GM19043 (cell line): ENCODE measurements at regions not wholly inside any gene's neighbourhood (a gene's known extent, or its start where the extent isn't known, plus 50 kb on each side); places are given as distances from the start of the nearest gene placed in this dataset.

Source experiments
- ATAC-seq: cut with Tn5 transposase; IDR thresholded peaks from one replicate; pipeline ENCODE4 v1.9.1; 2021; ENCODE audit warnings: low read depth; ENCODE audit not compliant: unreplicated experiment

DNA sequence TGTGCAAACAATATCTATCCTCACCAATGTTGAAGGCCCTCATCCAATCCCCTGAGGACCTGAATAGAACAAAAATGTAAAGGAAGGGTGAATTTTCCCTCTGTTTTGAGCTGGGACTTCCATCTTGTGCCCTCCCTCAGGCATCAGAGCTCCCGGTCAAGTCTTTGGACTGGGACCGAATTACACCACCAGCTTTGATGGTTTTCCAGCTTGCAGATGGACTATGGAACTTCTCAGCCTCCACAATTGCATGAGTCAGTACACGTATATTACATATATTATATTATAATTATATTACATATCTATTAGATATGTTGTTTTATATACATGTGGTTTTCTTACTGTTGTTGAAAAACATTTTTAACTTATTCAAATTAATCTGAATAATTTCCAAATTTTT lies 496.4 kb downstream of the CMPK2 start:
- ATAC-seq, result no peak

DNA sequence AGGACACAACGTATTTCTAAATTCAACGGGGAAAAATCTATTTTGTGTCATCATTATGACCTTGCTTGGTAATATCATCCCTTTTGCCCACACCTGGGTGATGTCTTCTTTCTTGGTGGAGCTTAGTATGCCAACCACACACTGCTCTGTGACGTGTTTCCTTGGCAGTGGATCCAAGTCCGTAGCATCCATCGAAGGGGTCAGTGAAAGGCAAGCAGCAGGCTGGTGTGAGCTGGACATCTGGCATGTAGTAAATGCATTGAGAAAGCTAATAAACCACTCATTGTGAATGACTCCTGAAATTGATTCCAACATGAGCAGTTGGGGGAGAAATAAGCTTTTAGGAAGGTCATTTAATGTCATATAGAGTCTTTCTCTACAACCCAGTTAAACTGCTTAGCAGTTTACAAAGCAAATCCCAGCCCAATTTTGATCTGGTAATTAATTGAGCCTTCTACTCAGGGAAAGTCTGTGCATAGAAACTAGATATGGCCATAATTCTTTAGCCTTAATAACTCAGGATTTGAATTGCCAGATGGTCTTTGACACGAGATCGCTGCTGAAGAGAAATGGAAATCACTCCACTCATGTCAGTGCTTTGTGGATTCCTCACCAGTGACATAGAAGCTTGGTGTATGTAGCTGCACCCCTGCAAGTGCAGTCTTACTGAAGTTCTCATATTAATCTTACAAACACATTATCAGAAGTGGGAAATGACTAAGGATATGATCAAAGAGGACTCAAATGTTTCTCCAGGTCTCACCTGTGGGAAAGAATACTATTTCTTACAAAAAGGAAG lies 494.8 kb downstream of the CMPK2 start:
- no peak for ATAC-seq

DNA sequence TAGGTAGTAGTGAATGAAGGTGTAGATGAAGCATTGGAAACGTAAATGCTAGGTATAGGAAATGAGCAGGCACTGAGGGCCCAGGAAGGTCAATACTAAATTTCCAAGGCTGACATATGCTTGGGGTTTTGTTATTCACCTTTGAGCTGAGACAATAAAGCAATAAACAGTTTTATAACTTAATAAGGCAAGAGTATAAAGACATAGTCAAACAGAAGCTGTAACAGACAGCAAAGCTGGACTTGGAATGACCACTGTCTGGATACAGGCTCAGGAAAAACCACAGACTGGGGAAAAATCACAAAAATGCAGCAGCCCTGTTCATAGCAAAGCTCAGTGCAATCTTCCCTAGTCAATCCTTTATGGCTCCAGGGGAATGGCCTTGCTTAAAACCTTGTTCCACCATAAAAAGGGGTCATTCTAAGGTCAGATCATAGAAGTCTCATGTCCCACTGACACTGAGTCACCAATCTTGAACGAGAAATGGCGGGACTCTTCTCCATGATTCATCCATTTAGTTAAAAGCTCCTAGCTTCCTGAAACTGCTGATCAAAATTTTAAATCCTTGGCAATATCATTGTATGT lies 493.3 kb downstream of the CMPK2 start:
- ATAC-seq, result no peak

DNA sequence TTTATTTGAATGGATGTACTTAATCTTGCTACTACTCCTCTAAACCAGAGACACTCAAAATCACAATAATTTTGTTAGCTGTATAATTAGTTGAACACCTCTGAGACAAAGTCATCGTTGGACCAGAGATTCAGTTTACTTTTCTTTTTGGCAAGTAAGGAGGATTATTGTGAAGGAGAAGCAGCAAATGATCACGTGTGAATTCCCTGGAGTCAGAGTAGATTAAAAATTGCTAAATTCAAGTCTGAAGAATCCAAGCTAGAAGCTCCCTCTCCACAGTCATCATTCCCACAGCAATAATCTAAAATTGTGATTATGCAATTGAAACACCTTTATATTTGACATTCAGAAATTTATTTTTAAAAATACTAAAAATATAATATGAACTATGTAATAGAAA lies 484.4 kb downstream of the CMPK2 start:
- no peak for ATAC-seq

DNA sequence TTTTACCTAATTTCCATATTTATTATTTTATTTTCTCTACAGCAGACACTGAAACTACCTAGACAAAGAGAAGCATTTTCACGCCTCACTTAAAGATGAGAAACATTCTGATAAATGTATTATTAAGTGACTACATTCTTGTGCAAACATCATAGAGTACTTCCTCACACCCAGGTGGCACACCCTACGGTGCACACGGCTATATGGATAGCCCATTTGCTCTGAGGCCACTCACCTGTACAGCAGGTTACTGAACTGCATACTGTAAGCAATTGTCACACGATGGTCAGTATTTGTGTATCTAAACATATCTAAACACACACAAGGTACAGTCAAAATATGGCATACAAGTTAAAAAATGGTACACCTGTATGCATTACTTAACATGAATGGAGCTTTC lies 481.4 kb downstream of the CMPK2 start:
- no peak for ATAC-seq

DNA sequence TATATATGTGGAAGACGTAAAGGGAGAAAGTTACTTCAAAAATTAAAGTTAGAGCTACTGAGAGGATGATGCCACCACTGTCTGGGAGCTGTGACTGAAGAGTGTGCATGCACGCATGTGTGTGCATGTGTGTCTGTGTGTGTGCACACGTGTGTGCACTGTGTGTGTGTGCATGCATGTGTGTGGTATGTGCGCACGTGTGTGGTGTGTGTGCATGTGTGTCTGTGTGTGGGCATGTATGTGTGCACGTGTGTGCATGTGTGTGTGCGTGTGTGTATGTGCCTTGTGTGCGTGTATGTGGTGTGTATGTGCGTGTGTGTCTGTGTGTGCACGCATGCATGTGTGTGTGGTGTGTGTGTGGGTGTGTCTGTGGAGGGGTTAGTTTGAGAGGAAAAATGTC lies 473.4 kb downstream of the CMPK2 start:
- ATAC-seq, result no peak

DNA sequence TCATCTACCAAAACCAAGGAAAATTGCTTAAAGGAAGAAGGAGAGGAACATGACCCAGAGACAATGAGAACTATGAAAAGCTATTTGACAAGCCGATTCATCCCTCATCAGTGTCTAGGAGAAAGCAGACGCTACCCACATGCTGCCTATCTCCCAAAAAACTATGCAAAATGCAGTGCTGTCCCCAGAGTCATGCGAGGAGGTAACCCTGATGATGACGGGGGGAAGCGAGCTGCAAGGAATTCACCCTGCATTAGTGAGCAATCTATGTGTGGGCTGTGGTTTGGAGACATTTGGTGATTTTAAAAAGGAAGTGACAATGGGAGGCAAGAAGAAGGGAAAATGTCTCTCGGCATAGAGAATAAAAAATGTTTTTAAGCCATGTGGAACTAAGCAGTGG lies 472.7 kb downstream of the CMPK2 start:
- ATAC-seq, result no peak

DNA sequence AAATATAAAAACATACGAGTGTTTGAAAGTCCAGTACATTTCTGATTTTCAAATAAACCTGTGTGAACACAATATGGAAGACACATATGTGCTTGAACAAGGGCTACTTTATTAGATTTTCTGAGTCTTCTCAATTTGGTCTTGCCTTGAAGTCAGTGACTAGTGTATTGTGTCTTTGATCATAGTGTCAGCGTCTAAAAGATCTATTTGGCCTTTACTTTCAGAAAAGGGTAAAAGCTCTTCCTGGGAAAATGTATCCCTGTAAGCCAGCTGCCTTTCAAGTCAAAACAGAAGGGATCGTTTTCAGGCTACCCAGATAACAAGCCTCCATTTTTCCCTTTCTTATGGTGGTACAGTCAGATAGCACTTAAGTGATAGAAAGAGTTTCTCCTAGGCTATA lies 471.9 kb downstream of the CMPK2 start:
- no peak for ATAC-seq

DNA sequence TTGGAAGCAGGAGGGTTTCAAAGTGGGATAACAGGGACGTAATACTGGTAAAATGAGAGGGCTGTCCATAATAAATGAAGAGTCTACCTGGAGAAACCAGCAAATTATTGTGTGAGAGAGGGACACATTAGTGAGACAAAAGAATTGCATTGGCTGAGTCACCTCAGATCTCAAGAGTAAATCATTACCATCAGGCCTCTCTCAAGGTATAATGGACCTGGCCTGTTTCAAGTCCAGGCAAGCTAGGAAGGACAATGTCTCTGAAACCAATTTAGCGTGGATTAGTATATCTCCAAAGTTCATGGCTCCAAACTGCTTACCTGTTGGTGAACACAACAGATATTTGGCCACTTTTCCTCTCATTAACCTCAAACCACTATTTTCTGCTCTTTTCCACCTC lies 471.4 kb downstream of the CMPK2 start:
- ATAC-seq, result no peak

DNA sequence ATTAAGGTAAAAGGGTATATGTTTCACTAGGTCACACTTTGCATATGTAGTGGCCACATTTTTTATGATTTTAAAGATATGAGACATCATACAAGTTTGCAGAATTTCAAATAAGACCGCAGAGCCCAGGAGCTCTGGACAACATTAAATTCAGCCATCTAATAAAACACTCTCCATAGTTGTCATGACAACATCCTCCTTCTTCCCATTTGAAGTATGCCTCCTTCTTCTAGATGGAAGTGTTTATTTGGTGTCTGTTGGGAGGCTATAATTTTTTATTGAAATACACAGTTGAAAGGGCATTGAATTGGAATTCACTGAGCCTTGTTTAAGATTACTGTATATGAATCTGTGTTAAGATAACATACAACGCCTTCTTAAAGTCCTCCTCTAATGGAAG lies 467.3 kb downstream of the CMPK2 start:
- ATAC-seq, result no peak

DNA sequence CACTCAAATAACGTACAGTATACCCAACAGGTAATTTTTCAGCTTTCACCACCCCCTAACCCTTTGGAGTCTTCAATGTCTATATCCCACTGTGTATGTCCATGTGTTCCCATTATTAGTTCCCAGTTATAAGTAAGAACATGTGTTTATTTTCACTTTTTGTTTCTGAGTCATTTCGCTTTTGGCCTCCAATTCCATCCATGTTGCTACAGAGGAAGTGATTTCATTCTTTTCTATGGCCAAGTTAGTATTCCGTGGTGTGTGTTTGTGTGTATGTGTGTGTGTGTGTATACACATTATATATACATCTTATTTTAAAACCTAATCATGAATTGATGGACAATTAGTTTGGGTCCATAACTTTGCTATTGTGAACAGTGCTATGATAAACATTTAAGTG lies 464.4 kb downstream of the CMPK2 start:
- no peak for ATAC-seq

DNA sequence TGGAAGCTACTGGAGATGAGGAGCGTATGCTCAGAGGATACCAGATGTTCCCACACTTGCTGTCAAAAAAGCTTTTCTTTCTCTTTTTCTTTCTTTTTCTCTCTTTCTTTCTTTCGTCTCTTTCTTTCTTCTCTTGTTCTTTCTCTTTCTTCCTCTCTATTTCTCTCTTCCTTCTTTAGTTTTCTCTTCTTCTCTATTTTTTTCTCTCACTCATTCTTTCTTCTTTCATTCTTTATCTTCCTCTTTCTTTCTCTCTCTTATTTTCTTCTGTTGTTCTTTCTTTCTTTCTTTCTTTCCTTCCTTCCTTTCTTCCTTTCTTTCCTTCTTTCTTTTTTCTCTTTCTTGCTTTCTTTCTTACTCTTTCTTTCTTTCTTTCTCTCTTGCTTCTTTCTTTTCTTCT lies 457.6 kb downstream of the CMPK2 start:
- no peak for ATAC-seq

DNA sequence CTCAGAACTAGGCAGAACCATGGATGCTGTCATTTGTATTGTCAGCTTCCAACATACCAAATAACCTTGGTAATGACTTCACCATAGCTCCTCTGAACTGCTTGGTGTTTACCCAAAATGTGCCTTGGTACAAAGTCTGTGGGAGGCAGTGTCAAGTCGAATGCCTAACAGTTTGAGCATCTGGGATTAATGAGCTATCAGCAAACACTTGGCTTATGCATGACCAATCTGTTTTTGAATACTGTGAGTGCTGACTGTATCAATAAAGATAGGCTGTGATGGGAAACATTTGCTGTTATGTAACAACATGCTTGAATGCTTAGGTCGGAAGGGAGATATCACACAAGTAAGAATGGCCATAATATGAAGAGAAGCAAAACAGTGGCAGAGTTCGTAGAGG lies 455.4 kb downstream of the CMPK2 start:
- no peak for ATAC-seq

DNA sequence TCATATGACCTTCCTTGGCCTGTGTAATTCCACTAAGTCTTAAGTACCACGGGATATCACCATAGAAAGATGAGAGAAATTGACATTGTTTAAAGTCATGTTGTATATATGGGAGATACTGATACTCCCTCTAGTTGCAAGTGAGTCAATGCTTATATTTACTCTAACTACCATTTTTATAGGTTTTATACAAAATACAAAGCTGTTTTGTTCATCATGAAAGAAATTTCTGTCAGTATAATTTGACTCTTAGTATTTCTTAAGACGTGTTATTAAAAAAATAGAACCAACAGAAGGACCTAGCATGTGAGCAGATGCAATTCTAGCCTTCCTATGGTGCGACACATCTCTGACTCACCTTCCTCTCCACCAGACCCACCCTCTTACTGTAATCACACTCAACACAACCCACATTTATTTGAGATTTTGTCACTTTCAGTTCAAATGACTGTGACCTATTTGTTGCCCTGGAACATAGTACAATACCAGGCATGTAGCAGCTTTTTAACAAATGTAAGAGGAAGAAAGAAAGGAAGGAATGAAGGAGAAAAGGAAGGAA lies 453.1 kb downstream of the CMPK2 start:
- no peak for ATAC-seq

DNA sequence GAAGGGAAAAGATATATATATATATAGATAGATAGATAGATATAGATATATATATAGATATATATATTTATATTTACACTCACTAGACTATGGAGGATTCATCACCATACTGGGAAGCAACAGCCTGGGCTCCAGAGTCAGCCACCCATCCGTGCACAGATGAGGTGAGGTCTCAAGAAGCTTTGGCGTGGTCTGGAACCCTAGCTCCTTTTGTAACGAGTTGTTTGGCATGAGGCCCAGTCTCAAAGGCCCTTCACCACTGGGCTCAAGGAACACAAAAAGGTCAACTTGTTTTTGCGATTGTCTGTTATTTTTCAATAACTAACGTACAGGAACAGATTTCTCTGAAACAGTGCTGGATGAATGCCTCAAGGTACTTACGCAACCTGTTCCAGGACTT lies 448.7 kb downstream of the CMPK2 start:
- no peak for ATAC-seq

DNA sequence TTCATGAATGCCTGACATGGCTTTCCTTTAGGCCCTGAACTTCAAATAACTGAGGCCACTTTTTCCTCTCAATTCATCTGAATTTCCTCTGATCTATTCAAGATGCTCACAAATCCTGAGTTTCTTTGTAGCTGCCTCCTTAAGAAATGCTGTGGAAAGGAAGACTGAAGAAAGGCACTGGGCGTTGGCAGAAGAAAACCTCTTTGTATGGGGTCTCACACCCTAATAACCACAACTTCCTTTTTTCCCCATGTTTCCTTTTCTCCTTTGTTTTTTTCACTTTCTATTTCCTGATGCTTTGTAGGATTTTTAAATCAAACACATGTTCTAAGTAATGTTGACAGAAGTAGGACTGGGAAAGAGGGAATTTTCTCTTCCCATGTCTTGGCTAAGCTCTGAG lies 447.4 kb downstream of the CMPK2 start:
- ATAC-seq, result no peak

DNA sequence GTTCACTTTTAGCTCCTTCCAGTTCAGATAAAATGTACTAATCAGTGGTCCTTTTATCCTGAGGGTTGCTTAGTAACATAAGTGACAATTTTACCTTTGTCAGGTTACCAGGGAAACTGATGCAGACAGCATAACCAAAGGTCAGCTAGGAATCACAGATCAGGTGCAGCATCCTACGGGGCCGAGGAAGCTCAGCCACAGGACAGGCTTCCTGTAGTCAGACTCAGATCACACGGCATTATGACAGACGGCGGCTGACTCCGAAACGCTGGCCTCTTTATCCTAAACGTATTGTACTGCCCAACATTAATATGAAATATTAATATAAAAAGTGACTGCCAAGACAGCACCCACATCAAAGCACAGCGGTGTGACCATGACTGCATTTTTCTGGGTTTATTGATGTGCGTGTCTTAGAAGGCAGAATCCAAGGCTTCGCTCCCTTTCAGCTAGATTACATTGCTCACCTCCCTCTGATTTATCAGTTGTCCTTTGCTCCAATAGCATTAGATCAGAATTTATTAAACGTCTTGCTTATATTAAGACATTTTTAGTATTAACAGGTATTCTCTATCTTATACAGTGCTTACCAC lies 444.5 kb downstream of the CMPK2 start:
- ATAC-seq, result no peak

DNA sequence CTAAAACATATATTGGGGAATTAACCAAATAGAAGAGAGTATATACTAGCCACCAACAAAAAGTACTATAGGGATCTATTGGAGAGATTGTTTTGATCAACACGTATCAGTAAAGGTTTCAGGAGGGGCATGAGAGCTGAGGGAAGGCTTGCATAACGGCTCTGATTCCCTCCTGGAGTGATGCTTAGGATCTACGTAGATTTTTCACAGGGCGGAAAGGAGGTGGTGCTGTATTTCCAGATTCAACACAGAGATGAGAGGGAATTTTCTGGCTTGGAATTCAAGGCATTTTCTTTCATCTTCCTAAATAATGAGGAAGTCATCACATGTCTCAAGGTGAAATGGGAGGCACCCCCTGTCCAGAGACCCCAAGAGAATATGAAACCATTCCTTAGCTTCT lies 443.8 kb downstream of the CMPK2 start:
- ATAC-seq, result no peak

DNA sequence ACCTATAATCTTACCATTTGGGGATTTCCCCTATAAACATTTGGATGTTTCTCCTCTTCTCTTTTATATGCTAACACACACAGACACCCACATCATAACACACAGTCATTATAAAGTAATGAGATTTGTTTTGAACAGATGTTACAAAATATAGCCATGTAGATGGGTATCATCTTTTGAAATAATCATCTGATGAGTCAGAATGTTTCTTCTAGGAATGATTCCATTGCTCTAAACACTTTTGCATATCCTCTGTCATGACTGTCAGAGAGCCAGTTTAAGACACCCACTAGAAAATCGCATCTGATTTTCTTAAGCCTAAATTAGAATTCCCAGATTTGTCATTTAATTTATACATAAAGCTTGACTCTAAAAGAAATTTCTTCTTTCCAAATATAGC lies 442.6 kb downstream of the CMPK2 start:
- ATAC-seq, result no peak

DNA sequence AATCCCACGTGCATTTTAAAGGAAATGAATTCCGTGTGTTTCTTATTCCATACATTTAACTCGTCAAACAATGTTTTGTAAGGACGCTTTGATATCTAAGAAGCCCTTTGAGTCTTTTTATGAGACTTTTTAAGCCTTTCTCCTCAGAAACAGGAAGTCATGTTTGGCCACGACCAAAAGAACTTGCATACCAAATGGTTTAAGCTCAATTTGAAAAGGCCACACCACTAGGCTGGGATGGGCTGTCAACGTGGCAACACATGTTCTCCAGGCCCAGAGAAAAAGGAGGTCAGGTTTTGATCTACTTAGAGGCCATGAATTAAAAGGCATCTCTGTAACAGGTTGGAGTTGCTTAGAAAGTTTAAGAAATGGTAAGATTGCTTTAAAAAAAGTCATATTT lies 441.8 kb downstream of the CMPK2 start:
- ATAC-seq, result no peak

DNA sequence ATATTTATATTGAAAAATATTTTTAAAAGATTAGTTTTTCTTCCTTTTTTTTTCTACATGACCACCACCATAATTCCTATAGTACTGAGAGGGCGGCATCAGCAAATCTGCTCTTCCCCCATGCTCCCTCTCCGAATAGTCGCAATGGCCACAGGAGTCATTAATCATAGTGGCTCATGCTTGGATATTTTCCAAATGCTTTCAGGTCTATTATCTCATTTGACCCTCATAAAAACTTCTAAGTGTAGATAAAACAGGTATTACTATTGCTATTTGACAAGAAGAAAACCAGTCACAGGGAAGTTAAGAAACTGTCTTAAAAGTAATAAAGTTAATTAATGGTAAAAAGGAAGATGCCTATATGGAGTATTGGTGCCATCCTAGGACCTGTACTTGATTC lies 440.7 kb downstream of the CMPK2 start:
- no peak for ATAC-seq
